ENCODE measurements at regions not wholly inside any gene's neighbourhood (a gene's known extent, or its start where the extent isn't known, plus 50 kb on each side); places are given as distances from the start of the nearest gene placed in this dataset.

- DNase-seq = no peak
Observed at GRCh38 chr6:19279273-19279684, 557.9 kb upstream of the ID4 start.

- no peak for DNase-seq
Observed at GRCh38 chr6:19287928-19288327, 549.2 kb upstream of the ID4 start.

GRCh38 chr6:19289457-19289856 is 547.7 kb upstream of the ID4 start:
- no peak for DNase-seq

GRCh38 chr6:19297880-19298279 is 539.3 kb upstream of the ID4 start:
- peak; percentile 80 for DNase-seq

GRCh38 chr6:19298421-19298820 is 538.7 kb upstream of the ID4 start:
- no peak for DNase-seq

- no peak for DNase-seq
Observed at GRCh38 chr6:19299129-19299528, 538.0 kb upstream of the ID4 start.

- no peak for DNase-seq
Observed at GRCh38 chr6:19301980-19302379, 535.2 kb upstream of the ID4 start.

- DNase-seq = no peak
Observed at GRCh38 chr6:19303383-19303782, 533.8 kb upstream of the ID4 start.

GRCh38 chr6:19309661-19310060 is 527.5 kb upstream of the ID4 start:
- DNase-seq = no peak

GRCh38 chr6:19311786-19312185 is 525.4 kb upstream of the ID4 start:
- no peak for DNase-seq

GRCh38 chr6:19312241-19312978 is 524.8 kb upstream of the ID4 start:
- DNase-seq = peak; percentile 92

- DNase-seq = no peak
Observed at GRCh38 chr6:19317431-19317986, 519.7 kb upstream of the ID4 start.

- no peak for DNase-seq
Observed at GRCh38 chr6:19319005-19319404, 518.2 kb upstream of the ID4 start.

GRCh38 chr6:19320111-19320581 is 517.0 kb upstream of the ID4 start:
- DNase-seq = no peak

GRCh38 chr6:19322691-19323485 is 514.3 kb upstream of the ID4 start:
- DNase-seq = no peak

- no peak for DNase-seq
Observed at GRCh38 chr6:19324376-19324775, 512.8 kb upstream of the ID4 start.

GRCh38 chr6:19325335-19325789 is 511.8 kb upstream of the ID4 start:
- DNase-seq = no peak

- DNase-seq = no peak
Observed at GRCh38 chr6:19327241-19327640, 509.9 kb upstream of the ID4 start.

- DNase-seq = no peak
Observed at GRCh38 chr6:19327661-19328060, 509.5 kb upstream of the ID4 start.

GRCh38 chr6:19329078-19329477 is 508.1 kb upstream of the ID4 start:
- no peak for DNase-seq

- no peak for DNase-seq
Observed at GRCh38 chr6:19331089-19331488, 506.1 kb upstream of the ID4 start.

- DNase-seq = no peak
Observed at GRCh38 chr6:19332806-19333460, 504.2 kb upstream of the ID4 start.

GRCh38 chr6:19333936-19334335 is 503.2 kb upstream of the ID4 start:
- DNase-seq = no peak

Measured in islet precursor cell (in vitro differentiated cells).